ENCODE measurements at regions not wholly inside any gene's neighbourhood (a gene's known extent, or its start where the extent isn't known, plus 50 kb on each side); places are given as distances from the start of the nearest gene placed in this dataset.

DNA sequence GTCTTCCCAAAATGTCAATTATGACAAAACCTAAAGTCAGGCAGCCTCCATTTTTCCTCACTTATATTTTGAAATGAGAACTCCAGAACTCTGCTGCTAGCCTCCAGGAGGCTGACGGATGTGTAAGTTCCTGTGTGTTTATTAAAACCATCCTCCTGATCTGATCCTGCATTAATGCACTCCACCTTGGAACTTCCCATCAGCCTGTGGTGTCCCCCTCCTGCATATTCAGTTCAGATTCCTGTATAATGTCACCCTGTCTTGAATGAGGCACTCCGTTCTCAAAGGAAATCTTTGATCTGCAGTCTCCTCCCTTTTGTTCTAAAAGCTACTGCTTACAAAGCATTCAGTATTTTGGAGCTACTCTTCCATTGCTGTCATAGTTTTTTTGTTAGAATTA lies 318.2 kb upstream of the ONECUT1 start:
- TF ChIP-seq, protein P1, sequence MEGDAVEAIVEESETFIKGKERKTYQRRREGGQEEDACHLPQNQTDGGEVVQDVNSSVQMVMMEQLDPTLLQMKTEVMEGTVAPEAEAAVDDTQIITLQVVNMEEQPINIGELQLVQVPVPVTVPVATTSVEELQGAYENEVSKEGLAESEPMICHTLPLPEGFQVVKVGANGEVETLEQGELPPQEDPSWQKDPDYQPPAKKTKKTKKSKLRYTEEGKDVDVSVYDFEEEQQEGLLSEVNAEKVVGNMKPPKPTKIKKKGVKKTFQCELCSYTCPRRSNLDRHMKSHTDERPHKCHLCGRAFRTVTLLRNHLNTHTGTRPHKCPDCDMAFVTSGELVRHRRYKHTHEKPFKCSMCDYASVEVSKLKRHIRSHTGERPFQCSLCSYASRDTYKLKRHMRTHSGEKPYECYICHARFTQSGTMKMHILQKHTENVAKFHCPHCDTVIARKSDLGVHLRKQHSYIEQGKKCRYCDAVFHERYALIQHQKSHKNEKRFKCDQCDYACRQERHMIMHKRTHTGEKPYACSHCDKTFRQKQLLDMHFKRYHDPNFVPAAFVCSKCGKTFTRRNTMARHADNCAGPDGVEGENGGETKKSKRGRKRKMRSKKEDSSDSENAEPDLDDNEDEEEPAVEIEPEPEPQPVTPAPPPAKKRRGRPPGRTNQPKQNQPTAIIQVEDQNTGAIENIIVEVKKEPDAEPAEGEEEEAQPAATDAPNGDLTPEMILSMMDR (IDR thresholded peaks at IDR 0.05; ENCODE audit: insufficient read depth, low read length, poor library complexity, severe bottlenecking), result no peak
- TF ChIP-seq EZH2phosphoT487 (conservative IDR thresholded peaks at IDR 0.05; ENCODE audit: low read length), result no peak

All from SU-DHL-6 (cell line).